NCI-H748 treated with DMSO at 0.1 percent for 48 hours (cell line): ENCODE measurements at regions not wholly inside any gene's neighbourhood (a gene's known extent, or its start where the extent isn't known, plus 50 kb on each side); places are given as distances from the start of the nearest gene placed in this dataset.
A peak's percentile ranks its signal among the peaks of the same experiment; 100 is the strongest.

Experiments used
- DNase-seq: peaks from one replicate; lab custom pipeline; 2025; lab: John Stamatoyannopoulos, UW

DNA sequence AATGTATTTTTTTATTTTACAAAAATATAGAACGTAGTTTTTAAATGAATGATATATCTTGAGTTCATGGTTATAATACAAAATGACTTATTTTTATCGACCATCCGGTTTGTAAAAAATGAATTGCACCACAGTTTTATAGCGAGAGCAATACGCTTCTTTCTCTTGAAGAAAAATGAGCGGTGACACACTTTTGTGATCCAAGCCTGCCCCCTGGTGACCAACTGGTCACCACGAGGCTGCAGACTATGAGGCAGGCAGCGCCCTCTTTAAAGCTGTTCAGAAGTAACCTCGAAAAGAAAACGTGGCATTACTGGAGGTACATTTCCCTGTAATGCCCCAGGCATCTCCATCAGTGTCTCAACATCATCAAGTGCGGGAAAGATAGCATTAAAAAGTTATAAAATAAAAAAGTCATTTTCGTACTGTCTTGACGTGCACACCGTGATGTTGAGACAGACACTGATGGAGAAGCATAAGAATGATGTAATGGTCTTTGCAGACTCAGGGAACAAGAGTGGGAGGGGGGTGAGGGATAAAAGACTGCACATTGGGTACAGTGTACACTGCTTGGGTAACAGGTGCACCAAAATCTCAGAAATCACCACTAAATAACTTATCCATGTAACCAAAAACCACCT is 734.2 kb upstream of the ADAMTS5 start:
- DNase-seq, result peak; percentile 1

DNA sequence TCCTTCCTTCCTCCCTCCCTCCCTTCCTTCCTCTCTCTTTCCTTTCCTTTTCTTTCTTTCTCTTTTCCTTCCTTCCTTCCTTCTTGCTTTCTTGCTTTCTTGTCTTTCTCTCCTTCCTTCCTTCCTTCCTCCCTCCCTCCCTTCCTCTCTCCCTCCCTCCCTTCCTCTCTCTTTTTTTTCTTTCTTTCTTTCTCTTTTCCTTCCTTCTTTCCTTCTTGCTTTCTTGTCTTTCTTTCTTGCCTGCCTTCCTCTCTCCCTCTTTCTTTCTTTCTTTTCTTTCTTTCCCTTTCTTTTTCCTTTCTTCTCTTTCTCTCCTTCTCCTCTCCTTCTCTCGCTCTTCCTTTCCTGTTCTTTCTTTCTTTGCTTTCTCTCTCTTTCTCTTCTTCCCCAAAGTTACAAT is 728.4 kb upstream of the ADAMTS5 start:
- DNase-seq, result no peak

DNA sequence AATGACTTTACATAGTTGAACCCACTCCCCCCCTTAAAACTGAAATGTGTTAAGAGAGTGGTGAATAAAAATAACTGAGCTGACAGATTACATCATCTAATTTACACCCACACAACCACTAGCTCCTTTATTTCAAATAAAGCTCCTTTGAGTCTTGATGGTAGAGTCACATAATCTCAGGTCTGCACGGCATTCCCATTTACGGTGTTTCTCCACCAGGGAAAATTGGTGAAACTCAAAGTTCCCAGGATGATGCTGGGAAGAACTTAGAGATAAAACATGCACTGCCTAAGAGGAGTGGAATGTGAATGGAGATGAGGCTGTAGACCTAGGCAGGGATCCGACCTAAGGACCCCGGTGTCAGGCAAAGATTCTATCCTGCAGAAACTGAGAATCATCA is 727.8 kb upstream of the ADAMTS5 start:
- no peak for DNase-seq

DNA sequence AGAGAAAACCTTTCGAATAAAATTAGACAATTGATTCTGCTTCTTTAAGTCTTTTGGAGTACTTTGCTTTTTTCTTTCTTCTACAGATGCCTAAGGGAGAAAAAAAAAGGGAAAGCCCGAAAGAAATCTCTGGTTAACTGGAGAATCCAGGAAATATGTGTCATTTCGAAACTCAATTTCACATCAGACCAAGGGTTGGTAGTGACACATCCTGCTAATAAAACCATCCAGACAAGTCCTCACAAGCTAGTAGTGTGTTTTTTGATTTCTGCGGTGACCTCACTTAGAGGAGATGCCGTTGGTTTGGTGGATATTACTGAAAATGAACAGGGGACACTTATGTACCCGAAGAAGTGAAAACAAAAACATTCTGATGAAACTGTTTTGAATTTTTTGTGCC is 726.5 kb upstream of the ADAMTS5 start:
- no peak for DNase-seq

- DNase-seq, result no peak
Measured at GRCh38 chr21:27691516-27691915, 724.6 kb upstream of the ADAMTS5 start.

GRCh38 chr21:27691006-27691405 is 724.1 kb upstream of the ADAMTS5 start:
- no peak for DNase-seq

- no peak for DNase-seq
Measured at GRCh38 chr21:27690426-27690825, 723.5 kb upstream of the ADAMTS5 start.

DNA sequence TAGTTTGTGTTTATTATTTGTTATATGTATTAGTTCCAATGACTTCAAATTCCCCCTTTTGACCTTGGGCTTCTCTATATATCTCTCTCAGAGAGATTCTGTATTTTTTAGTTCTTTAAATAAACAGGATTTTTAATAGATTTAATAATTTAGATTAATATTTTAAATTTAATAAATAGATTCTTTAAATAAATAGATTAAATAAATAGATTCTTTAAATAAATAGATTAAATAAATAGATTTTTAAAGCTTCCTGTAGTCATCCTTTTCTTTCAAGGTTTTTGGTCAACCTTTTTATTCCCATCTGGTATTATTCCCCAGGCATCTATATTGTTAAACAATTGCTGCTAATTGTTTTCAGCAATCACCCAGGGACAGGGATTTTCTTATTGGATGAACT is 721.9 kb upstream of the ADAMTS5 start:
- DNase-seq, result no peak

- no peak for DNase-seq
Measured at GRCh38 chr21:27683292-27683691, 716.4 kb upstream of the ADAMTS5 start.

- DNase-seq, result no peak
Measured at GRCh38 chr21:27681841-27682240, 715.0 kb upstream of the ADAMTS5 start.

DNA sequence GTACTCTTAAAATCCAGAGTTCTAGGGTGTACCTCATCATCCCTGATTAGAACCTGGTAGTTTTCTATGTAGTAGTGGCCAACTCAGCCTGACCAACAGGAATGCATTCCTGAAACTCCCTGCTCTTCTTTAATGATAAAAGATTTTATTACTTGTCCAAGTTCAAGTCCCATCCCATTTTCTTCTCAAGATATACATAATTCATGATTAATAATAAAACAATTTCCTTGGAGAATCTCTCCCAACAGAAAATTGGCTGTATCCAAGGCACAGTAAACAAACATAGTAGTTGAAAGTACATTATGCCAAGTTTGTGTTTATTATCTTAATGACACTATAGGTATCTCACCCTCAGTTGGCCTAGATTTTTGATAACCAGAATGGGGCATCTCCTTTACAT is 714.1 kb upstream of the ADAMTS5 start:
- DNase-seq, result no peak

GRCh38 chr21:27680181-27680580 is 713.3 kb upstream of the ADAMTS5 start:
- no peak for DNase-seq

GRCh38 chr21:27678511-27678910 is 711.6 kb upstream of the ADAMTS5 start:
- no peak for DNase-seq

DNA sequence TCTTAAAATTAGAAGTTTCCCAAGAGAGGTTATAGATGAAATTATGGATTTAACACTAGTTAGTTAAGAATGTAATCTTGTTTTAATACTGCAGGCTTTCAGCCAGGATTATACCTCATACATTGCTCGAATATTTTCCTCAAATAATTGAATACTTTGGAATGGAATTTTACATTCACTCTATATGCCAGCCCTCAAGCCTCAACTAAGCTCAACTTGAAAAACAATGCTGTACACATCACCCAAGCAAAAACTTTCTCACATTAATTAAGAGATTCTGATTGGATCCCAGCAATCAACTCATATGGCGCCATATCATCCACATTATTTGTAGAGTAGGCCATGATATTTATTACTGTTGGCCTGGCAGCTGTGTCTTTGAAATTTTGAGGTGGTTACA is 710.7 kb upstream of the ADAMTS5 start:
- no peak for DNase-seq

DNA sequence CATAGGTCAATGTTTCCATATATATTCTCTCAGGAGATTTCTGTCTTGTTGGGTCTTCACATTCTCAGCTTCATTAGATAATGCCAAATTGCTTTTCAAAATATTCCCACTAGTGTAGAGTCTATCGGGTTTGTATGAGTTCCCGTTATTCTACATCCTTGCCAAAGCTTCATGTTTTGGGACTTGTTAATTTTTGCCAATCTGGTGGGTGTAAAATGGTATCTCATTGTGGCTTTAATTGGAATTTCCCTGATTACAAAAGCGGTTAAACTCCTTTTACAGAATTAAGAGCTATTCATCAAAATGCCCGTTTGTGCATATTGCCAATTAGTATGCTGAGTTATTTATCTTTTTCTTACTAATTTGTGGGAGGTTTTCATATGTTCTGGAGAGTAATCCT is 708.4 kb upstream of the ADAMTS5 start:
- DNase-seq, result no peak

- no peak for DNase-seq
Measured at GRCh38 chr21:27674041-27674615, 707.2 kb upstream of the ADAMTS5 start.

DNA sequence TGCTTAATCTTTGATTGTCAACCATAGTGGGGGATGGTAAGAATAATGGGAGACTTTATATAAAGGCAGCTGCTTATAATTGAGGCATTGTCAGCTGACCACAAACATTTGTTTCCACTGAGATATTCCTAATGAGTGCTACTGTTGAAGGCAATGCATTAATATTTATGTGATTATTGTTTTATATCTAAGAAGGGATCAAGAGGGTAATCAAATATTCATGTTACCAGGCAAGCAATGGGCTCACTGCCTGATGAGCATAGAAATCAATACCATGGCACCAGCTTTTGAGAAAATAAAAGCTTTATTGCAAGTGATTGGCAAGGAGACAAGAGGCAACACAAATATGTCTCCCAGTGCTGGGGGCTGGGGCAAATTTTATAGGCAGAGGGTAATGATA is 706.7 kb upstream of the ADAMTS5 start:
- no peak for DNase-seq

GRCh38 chr21:27671207-27671606 is 704.3 kb upstream of the ADAMTS5 start:
- DNase-seq, result no peak

DNA sequence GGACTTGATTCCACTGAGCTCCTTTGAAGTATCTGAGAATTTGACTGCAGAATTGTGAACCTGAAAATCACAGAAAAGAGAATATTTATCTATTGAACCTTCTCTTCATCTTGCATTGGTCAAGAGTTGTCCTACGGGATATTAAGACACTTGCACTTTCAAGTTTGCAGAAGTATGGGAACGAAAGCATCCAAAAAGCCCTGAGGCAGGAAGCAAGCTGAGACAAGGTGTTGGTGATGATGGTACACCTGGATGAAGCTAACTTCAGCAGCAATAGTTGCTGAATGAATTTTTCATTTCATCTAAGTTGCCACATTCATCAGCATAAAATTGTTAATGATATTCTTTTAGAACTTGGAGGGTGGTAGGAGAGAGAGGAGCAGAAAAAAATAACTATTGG is 686.6 kb upstream of the ADAMTS5 start:
- DNase-seq, result no peak

DNA sequence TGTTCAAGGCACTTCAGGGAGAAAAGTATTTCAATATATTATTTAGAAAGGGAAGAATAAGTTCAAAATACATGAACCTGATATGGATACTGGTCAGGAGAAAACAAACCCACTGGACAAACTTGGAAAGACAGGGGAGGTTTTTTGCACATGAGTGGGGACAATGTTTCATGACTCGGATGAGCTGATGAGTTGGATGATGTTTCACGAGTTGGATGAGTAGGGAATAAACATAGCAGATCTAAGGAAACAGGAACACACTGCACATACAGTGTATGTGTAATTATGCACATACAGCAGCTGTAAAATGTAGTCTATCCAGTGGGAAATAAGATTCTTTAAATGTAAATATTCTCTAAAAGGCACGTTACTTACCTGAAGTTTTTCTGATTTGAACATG is 682.9 kb upstream of the ADAMTS5 start:
- DNase-seq, result no peak

DNA sequence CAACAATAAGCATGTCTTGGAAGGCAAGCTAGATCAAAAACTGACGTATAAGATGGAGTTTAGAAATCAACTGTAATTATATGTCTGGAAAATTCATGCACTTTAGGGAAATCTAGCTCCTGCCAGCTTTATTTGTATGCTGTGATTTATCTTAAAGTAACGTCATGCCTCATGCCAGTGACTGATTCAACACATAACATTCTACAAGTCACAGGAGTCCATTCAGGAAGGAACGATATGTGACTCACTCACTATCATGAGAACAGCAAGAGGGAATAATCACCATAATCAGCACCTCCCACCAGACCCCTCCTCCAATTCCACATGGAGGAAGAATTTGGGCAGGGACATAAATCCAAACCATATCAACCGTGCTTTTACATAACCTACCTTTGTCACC is 682.4 kb upstream of the ADAMTS5 start:
- no peak for DNase-seq

- no peak for DNase-seq
Measured at GRCh38 chr21:27648560-27648959, 681.7 kb upstream of the ADAMTS5 start.

- no peak for DNase-seq
Measured at GRCh38 chr21:27647921-27648320, 681.0 kb upstream of the ADAMTS5 start.

DNA sequence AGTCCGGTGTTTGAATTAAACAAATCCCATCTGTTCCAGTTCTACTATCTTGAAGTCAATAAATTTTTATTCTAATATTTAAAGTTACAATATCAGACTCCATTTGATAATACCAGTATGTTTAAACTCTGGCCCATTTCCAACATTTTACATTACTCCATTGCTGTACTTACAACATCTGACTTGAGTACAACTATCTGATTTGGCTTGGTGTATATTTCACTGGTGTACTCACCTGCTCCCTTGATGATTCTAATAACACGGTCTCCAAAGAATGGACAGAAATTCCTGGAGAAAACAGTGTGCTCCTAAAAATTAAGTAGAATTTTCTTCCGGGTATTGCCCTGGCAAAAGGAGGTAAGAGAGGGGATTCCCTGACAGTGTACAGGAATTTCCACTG is 680.5 kb upstream of the ADAMTS5 start:
- no peak for DNase-seq
